HEK293 (cell line): ENCODE measurements at regions not wholly inside any gene's neighbourhood (a gene's known extent, or its start where the extent isn't known, plus 50 kb on each side); places are given as distances from the start of the nearest gene placed in this dataset.

ENCODE experiments used
- CTCF ChIA-PET: fragments of 350-600 bp; formaldehyde crosslinking; extraction: SDS; loops from one replicate; lab custom pipeline; 2021; ENCODE audit warnings: antibody characterized with exemption; lab: Yijun Ruan, JAX
- POLR2A ChIA-PET: fragments of 300-600 bp; formaldehyde crosslinking; extraction: SDS; loops from one replicate; lab custom pipeline; 2020; ENCODE audit warnings: antibody characterized with exemption, inconsistent platforms; lab: Yijun Ruan, JAX
- H3K27ac ChIP-seq: fragments of 200-500 bp; sonication (Bioruptor generic); 2 replicates; pipeline ENCODE4 v1.5.1; 2014; ENCODE audit warnings: low read depth, low read length, control low read depth, inconsistent platforms; ENCODE audit errors: extremely low read depth
- H3K36me3 ChIP-seq, 2 experiments: fragments of 200-500 bp in 1 of 2; sonication (Bioruptor generic) in 1 of 2; 1 replicate in 1 of 2; 2 replicates in 1 of 2; pipeline ENCODE4 v1.5.1; 2014 to 2017; ENCODE audit warnings: inconsistent platforms in 2 of 2, low read length in 2 of 2; ENCODE audit not compliant: control insufficient read depth in 2 of 2, insufficient read depth in 1 of 2
- H3K4me1 ChIP-seq: fragments of 200-500 bp; sonication (Bioruptor generic); 2 replicates; pipeline ENCODE4 v1.5.1; 2014; ENCODE audit warnings: mild to moderate bottlenecking, low read length, inconsistent platforms; ENCODE audit not compliant: control insufficient read depth, insufficient read depth
- H3K4me3 ChIP-seq: 2 replicates; pipeline ENCODE4 v1.5.1; 2011; ENCODE audit warnings: low read depth, mild to moderate bottlenecking, control low read depth, low read length, moderate library complexity
- H3K9me3 ChIP-seq: fragments of 200-500 bp; sonication (Bioruptor generic); 2 replicates; pipeline ENCODE4 v1.5.1; 2014; ENCODE audit warnings: low read depth, low read length, inconsistent platforms; ENCODE audit not compliant: control insufficient read depth, insufficient read depth
- GLI2 ChIP-seq: fragments of 450-650 bp; formaldehyde crosslinking; IDR thresholded peaks from 2 replicates; pipeline ENCODE4; 2017; ENCODE audit warnings: missing biosample characterization, missing genetic modification characterization, low read depth, borderline replicate concordance
- KLF16 ChIP-seq: fragments of 450-650 bp; formaldehyde crosslinking; IDR thresholded peaks from 2 replicates; pipeline ENCODE4 v1.5.1; 2017; ENCODE audit warnings: missing biosample characterization, missing genetic modification characterization
- OVOL3 ChIP-seq: fragments of 450-650 bp; formaldehyde crosslinking; IDR thresholded peaks from 2 replicates; pipeline ENCODE4 v1.5.1; 2016; ENCODE audit warnings: missing biosample characterization, missing genetic modification characterization
- PRDM1 ChIP-seq: fragments of 450-650 bp; formaldehyde crosslinking; IDR thresholded peaks from 2 replicates; pipeline ENCODE4; 2016; ENCODE audit warnings: missing biosample characterization, missing genetic modification characterization
- PRDM4 ChIP-seq: fragments of 450-650 bp; formaldehyde crosslinking; IDR thresholded peaks from 2 replicates; pipeline ENCODE4 v1.5.1; 2017; ENCODE audit warnings: missing biosample characterization, missing genetic modification characterization
- ZBTB26 ChIP-seq: fragments of 450-650 bp; formaldehyde crosslinking; optimal IDR thresholded peaks from 2 replicates; pipeline ENCODE3; 2016; ENCODE audit warnings: missing biosample characterization, mild to moderate bottlenecking, missing genetic modification characterization
- ZBTB44 ChIP-seq: fragments of 450-650 bp; IDR thresholded peaks from 2 replicates; pipeline ENCODE4 v1.5.1; 2018; ENCODE audit warnings: missing biosample characterization, mild to moderate bottlenecking, missing genetic modification characterization
- ZEB2 ChIP-seq: fragments of 450-650 bp; formaldehyde crosslinking; IDR thresholded peaks from 2 replicates; pipeline ENCODE4 v1.5.1; 2016; ENCODE audit warnings: missing biosample characterization, missing genetic modification characterization
- ZNF133 ChIP-seq: fragments of 450-650 bp; formaldehyde crosslinking; IDR thresholded peaks from 2 replicates; pipeline ENCODE4 v1.5.1; 2016; ENCODE audit warnings: missing biosample characterization, missing genetic modification characterization
- ZNF292 ChIP-seq: fragments of 450-650 bp; formaldehyde crosslinking; IDR thresholded peaks from 2 replicates; pipeline ENCODE4 v1.5.1; 2016; ENCODE audit warnings: low read depth, missing biosample characterization, missing genetic modification characterization, borderline replicate concordance
- ZNF341 ChIP-seq: fragments of 450-650 bp; formaldehyde crosslinking; IDR thresholded peaks from 2 replicates; pipeline ENCODE4; 2016; ENCODE audit warnings: low read depth, missing biosample characterization, missing genetic modification characterization
- ZNF449 ChIP-seq: fragments of 450-650 bp; formaldehyde crosslinking; IDR thresholded peaks from 2 replicates; pipeline ENCODE4 v1.5.1; 2017; ENCODE audit warnings: missing biosample characterization, mild to moderate bottlenecking, missing genetic modification characterization, moderate library complexity
- ZNF48 ChIP-seq: fragments of 450-650 bp; formaldehyde crosslinking; IDR thresholded peaks from 2 replicates; pipeline ENCODE4 v1.5.1; 2016; ENCODE audit warnings: missing biosample characterization, missing genetic modification characterization
- ZNF529 ChIP-seq: fragments of 450-650 bp; formaldehyde crosslinking; IDR thresholded peaks from 2 replicates; pipeline ENCODE4 v1.5.1; 2017; ENCODE audit warnings: missing genetic modification characterization, missing biosample characterization; ENCODE audit not compliant: insufficient replicate concordance
- ZNF596 ChIP-seq: fragments of 450-650 bp; IDR thresholded peaks from 2 replicates; pipeline ENCODE4 v1.5.0; 2018; ENCODE audit warnings: missing biosample characterization, mild to moderate bottlenecking, missing genetic modification characterization, moderate library complexity
- ZNF610 ChIP-seq: fragments of 450-650 bp; formaldehyde crosslinking; IDR thresholded peaks from 2 replicates; pipeline ENCODE4 v1.5.1; 2016; ENCODE audit warnings: missing biosample characterization, missing genetic modification characterization, borderline replicate concordance
- ZNF664 ChIP-seq: fragments of 450-650 bp; formaldehyde crosslinking; IDR thresholded peaks from 2 replicates; pipeline ENCODE4 v1.5.1; 2016; ENCODE audit warnings: missing biosample characterization, missing genetic modification characterization
- ZNF791 ChIP-seq: fragments of 450-650 bp; formaldehyde crosslinking; IDR thresholded peaks from 2 replicates; pipeline ENCODE4 v1.5.1; 2016; ENCODE audit warnings: missing biosample characterization, missing genetic modification characterization
- ZNF837 ChIP-seq: fragments of 450-650 bp; formaldehyde crosslinking; IDR thresholded peaks from 2 replicates; pipeline ENCODE4 v1.5.1; 2016; ENCODE audit warnings: missing biosample characterization, missing genetic modification characterization
- ZSCAN30 ChIP-seq: fragments of 450-650 bp; IDR thresholded peaks from 2 replicates; pipeline ENCODE4 v1.5.1; 2018; ENCODE audit warnings: missing biosample characterization, mild to moderate bottlenecking, missing genetic modification characterization, moderate library complexity

GRCh38 chr15:93670931-93671330 is 560.4 kb upstream of the MCTP2 start (continued):
- TF ChIP-seq ZBTB26 (no peak), GLI2 (tag by site-specific recombination) (no peak), ZNF48 (tag by site-specific recombination) (no peak), ZNF791 (no peak), ZNF341 (tag by site-specific recombination) (no peak), ZEB2 (tag by site-specific recombination) (no peak), KLF16 (tag by site-specific recombination) (no peak), ZNF596 (tag by site-specific recombination) (no peak), PRDM4 (tag by site-specific recombination) (no peak)
- TF ChIP-seq, all 188 proteins: peak for 0

GRCh38 chr15:93664213-93664956 is 567.0 kb upstream of the MCTP2 start:
- Histone ChIP-seq H3K36me3 (no peaks in the 10 kb centered on the region), H3K4me1 (no peaks in the 10 kb centered on the region), H3K4me3 (no peak overlapping the region), H3K9me3 (no peaks in the 10 kb centered on the region), H3K27ac (no peak overlapping the region)
- TF ChIP-seq ZNF449 (tag by site-specific recombination) (no peak), ZNF292 (tag by site-specific recombination) (no peak), ZNF837 (tag by site-specific recombination) (no peak), ZNF529 (tag by site-specific recombination) (no peak), OVOL3 (tag by site-specific recombination) (no peak), ZSCAN30 (tag by site-specific recombination) (no peak), ZNF610 (tag by site-specific recombination) (no peak), ZNF133 (tag by site-specific recombination) (no peak), ZBTB44 (tag by site-specific recombination) (no peak), PRDM1 (tag by site-specific recombination) (no peak), ZNF664 (tag by site-specific recombination) (no peak)
- CTCF ChIA-PET = interaction anchor here (0.5 to 0.7 kb wide), 3 partner anchors 456 to 985 kb away, joined by 3 read pairs; no protein-coding TSS in a partner anchor
- POLR2A ChIA-PET = no interaction called here
